Adipocyte (in vitro differentiated cells): ENCODE measurements at regions not wholly inside any gene's neighbourhood (a gene's known extent, or its start where the extent isn't known, plus 50 kb on each side); places are given as distances from the start of the nearest gene placed in this dataset.

Source experiments
- DNase-seq: peaks from one replicate; pipeline ENCODE4 v3.0.0-alpha.2; 2015; ENCODE audit warnings: low read depth
- H3K27me3 ChIP-seq: replicated peaks from 2 replicates; pipeline ENCODE4 v1.7.0; 2013; ENCODE audit warnings: mild to moderate bottlenecking, low read length, moderate library complexity; ENCODE audit not compliant: control insufficient read depth, insufficient read depth
- H3K36me3 ChIP-seq: 2 replicates; pipeline ENCODE4 v1.7.0; 2013; ENCODE audit warnings: low read length, mild to moderate bottlenecking, moderate library complexity; ENCODE audit not compliant: control insufficient read depth, insufficient read depth, severe bottlenecking
- H3K4me1 ChIP-seq: 2 replicates; pipeline ENCODE4 v1.7.0; 2013; ENCODE audit warnings: mild to moderate bottlenecking, low read length, moderate library complexity; ENCODE audit not compliant: control insufficient read depth, insufficient read depth
- H3K4me3 ChIP-seq: 2 replicates; pipeline ENCODE4 v1.7.0; 2013; ENCODE audit warnings: mild to moderate bottlenecking, low read length, moderate library complexity
- H3K9ac ChIP-seq: 2 replicates; pipeline ENCODE4 v1.7.0; 2013; ENCODE audit warnings: mild to moderate bottlenecking, low read length, moderate library complexity
- H3K9me3 ChIP-seq: 2 replicates; pipeline ENCODE4 v1.7.0; 2013; ENCODE audit warnings: mild to moderate bottlenecking, low read length, moderate library complexity; ENCODE audit not compliant: control insufficient read depth

DNA sequence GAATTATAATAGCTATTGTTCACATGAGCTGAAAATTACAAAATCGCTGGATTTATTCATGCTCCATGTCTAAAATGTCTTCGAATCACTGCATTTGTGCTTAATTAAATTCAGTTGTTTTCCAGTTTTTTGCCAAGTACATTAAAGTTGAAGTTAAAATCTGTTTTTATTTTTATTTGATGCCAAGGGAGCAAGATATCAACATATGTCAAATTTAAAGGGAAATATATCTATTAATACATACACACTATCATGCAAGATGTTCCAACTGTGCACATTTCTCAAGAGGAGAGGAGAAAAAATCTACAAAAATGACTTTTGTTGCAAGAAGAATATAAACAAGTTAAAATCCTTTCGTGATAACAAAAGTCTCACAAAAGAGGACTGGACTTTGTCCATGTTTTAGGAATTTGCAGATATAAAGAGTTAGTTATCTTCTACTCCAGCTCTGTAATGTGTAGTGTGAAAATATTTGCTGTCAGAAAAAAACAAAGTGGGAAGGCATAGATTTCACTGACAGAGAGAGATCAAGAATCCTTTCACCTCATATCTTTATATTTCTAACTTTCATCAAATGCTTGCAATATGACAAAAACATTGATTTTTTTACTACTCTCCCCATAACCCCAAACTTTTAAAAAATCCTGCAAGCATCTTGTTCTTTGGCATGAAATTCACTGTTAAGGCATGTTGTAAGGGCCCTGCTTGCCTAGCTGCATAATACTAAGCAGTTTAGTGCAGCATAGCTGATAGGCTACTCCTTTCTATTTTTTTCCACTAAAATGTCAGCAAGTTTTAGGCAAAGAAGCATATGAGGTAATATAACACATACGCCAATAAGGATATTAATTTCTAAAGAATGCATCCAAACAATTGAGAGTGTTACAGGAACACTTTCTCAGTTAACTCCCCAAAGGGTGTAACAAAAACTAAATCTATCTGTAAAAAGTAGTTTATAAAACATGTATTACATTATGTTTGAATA, 340.2 kb upstream of the ADAMTS5 start:
- DNase-seq, result peak; percentile 43
- Histone ChIP-seq H3K36me3 (no peaks in the 10 kb centered on the region), H3K9ac (peak overlapping the region; percentile 83), H3K4me1 (peaks cover 29% of the 10 kb centered on the region), H3K9me3 (no peaks in the 10 kb centered on the region), H3K27me3 (no peaks in the 10 kb centered on the region), H3K4me3 (peak overlapping the region; percentile 43)

DNA sequence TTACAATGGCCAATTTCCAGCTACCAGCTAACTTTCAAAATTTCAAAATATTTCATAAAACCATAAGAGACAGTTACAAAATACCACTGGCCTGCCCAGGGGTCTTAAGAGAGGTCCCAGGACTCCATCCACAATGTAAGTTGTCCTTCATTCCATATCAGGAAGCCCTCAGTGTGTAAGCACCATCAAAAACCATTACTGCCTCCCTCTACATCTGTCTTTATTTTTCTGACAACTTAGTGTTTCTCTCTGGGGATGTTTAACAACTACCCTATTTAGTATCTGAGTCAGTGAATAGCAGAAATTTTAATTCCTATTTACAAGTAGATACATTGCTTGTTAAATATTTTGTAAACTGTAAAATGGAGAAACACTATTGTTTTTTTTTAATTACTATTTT, 339.3 kb upstream of the ADAMTS5 start:
- peak overlapping the region; percentile 83 for H3K9ac ChIP-seq
- H3K9me3 ChIP-seq, result no peaks in the 10 kb centered on the region
- no peaks in the 10 kb centered on the region for H3K36me3 ChIP-seq
- DNase-seq, result no peak
- no peaks in the 10 kb centered on the region for H3K27me3 ChIP-seq
- H3K4me3 ChIP-seq, result peak overlapping the region; percentile 43
- peaks cover 36% of the 10 kb centered on the region for H3K4me1 ChIP-seq

DNA sequence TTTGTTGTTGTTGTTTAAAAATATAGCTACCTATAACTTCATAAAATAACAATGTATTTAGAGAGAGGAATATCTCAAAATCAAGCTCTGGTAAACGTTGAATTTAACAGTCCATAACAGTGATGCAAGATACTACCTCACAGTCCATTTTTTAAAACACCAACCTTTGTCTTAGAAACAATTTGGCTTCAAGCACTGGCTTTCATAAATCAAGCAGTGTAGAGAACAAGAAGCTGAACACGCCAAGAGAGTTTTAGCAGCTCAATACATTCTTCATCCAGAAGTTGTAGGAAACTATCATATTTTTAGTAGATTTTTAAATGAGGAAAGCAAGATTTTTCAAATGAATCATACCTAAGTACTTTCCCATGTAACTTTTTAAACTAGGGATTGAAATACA, 334.3 kb upstream of the ADAMTS5 start:
- peaks cover 27% of the 10 kb centered on the region for H3K4me1 ChIP-seq
- no peaks in the 10 kb centered on the region for H3K27me3 ChIP-seq
- no peak overlapping the region for H3K4me3 ChIP-seq
- DNase-seq, result no peak
- no peaks in the 10 kb centered on the region for H3K9me3 ChIP-seq
- peak overlapping the region; percentile 63 for H3K9ac ChIP-seq
- no peaks in the 10 kb centered on the region for H3K36me3 ChIP-seq

DNA sequence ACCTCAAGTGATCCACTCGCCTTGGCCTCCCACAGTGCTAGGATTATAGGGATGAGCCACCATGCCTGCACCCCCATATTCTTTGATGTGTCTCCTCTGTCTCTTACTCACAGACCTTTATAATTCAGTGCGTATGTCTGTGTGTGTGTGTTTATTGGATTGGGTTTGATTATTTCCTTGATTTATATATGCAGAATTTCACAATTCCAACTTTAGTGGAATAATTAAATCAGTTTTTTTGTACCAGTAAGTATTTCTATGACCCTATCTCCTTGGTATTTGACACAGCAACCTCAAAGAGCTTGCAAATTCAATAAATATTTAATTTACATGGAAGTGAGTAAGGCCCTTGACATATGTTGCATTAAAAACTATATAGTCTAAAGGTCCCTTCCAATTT, 333.9 kb upstream of the ADAMTS5 start:
- Histone ChIP-seq H3K27me3 (no peaks in the 10 kb centered on the region), H3K36me3 (no peaks in the 10 kb centered on the region), H3K9ac (peak overlapping the region; percentile 63), H3K4me1 (peaks cover 22% of the 10 kb centered on the region), H3K4me3 (no peak overlapping the region), H3K9me3 (no peaks in the 10 kb centered on the region)
- DNase-seq, result peak; percentile 35

DNA sequence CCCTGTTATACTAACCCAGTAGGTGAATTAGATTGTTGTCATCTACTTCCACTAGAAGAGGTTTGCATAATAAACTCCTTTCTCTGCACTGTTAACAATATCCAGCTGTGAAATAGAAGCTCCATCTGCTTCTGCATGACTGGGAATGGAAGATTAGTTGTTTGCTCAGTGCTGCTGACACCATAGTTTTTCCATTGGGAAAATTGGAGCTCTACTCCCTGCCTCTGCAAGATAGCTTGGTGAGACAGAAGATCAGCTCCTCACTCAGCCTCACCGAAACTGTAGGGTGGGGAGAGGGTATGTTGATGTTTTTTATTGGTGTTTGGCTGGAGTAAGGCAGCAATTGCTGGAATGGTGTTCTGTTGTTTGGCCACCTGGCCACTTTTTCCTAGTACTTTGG, 331.6 kb upstream of the ADAMTS5 start:
- no peaks in the 10 kb centered on the region for H3K36me3 ChIP-seq
- no peak for DNase-seq
- no peaks in the 10 kb centered on the region for H3K9me3 ChIP-seq
- H3K4me3 ChIP-seq, result no peak overlapping the region
- H3K9ac ChIP-seq, result no peak overlapping the region
- H3K27me3 ChIP-seq, result no peaks in the 10 kb centered on the region
- peaks cover 18% of the 10 kb centered on the region for H3K4me1 ChIP-seq

DNA sequence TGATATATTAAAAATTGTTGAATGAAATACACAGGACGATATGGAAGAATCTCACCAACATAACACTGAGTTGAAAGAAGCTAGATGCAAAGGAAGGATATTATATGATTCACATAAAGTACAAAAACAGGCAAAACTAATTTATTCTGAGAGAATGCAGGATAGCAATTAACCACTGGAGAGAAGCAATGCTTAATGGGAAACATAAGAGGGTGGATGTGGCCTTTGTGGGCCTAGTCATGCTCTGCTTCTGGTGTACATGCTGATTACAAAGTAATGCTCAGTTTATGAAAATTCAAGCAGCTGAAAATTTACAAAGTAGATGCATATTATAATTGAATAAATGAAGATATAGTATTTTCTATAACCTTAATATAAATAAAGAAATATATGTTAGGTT, 326.4 kb upstream of the ADAMTS5 start:
- H3K4me3 ChIP-seq, result no peak overlapping the region
- H3K27me3 ChIP-seq, result no peaks in the 10 kb centered on the region
- no peak for DNase-seq
- no peak overlapping the region for H3K9ac ChIP-seq
- no peaks in the 10 kb centered on the region for H3K36me3 ChIP-seq
- H3K9me3 ChIP-seq, result no peaks in the 10 kb centered on the region
- peaks cover 15% of the 10 kb centered on the region for H3K4me1 ChIP-seq

DNA sequence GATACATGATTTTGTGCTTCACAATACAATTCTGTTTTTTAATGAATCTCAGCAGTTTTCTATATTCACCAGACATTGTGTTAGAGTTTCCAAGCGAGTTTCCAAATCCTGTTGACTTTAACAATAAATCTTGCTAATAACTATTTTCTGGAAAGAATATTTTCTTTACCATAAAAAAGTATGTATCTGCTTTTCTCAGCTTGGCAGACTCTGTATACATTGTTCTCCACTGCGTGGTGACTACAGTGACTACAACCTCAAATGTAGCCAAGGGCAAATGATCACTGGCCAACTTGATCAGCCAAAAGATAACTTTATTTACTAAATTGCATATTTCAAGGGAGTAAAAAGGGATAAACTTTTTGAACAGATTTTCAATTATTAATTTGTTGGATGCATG, 325.9 kb upstream of the ADAMTS5 start:
- Histone ChIP-seq H3K4me1 (peaks cover 15% of the 10 kb centered on the region), H3K36me3 (no peaks in the 10 kb centered on the region), H3K9me3 (no peaks in the 10 kb centered on the region), H3K9ac (no peak overlapping the region), H3K4me3 (no peak overlapping the region), H3K27me3 (no peaks in the 10 kb centered on the region)
- no peak for DNase-seq

DNA sequence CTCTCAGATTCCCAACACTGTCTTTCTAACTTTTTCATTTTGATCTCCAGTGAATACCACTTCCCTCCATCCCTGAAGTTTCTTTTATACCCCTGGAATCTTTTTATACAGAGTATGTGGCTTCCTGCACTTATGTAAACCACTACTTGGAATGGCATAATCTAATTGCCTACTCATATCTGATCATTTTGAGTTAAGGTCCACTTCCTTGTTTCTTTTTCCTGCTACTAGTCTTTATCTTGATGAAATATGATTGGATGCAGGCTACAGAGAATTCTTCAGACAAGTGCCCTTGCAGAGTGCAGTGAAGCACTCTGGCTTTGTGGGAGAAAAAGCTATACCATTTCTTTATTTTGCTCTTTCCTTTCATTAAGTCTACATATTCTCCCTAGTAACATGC, 325.3 kb upstream of the ADAMTS5 start:
- Histone ChIP-seq H3K9me3 (no peaks in the 10 kb centered on the region), H3K4me1 (peaks cover 15% of the 10 kb centered on the region)

DNA sequence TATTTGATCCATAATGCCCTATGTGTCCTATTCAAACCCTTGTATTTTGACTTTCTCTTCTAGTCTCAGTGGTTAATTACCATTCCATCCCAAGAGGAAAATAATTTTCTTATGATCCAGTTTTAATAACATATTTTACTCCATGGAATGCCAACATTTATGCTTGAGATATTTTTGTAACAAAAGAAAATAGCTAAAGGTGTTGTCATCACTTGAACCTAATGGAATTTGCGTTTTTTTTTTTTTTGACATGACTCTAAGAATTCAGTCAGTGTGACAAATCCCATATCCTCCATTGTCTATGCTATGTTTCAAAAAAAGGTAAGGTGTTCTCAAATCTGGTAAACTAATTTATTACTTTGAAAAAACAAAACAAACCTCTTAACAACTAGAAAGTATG, 324.1 kb upstream of the ADAMTS5 start:
- no peaks in the 10 kb centered on the region for H3K36me3 ChIP-seq
- no peaks in the 10 kb centered on the region for H3K27me3 ChIP-seq
- H3K9me3 ChIP-seq, result no peaks in the 10 kb centered on the region
- peaks cover 15% of the 10 kb centered on the region for H3K4me1 ChIP-seq
- peak; percentile 30 for DNase-seq
- no peak overlapping the region for H3K4me3 ChIP-seq
- no peak overlapping the region for H3K9ac ChIP-seq

More for the DNA sequence above, 325.3 kb upstream of the ADAMTS5 start:
- H3K4me3 ChIP-seq, result no peak overlapping the region
- H3K36me3 ChIP-seq, result no peaks in the 10 kb centered on the region
- DNase-seq, result no peak
- no peak overlapping the region for H3K9ac ChIP-seq
- H3K27me3 ChIP-seq, result no peaks in the 10 kb centered on the region

DNA sequence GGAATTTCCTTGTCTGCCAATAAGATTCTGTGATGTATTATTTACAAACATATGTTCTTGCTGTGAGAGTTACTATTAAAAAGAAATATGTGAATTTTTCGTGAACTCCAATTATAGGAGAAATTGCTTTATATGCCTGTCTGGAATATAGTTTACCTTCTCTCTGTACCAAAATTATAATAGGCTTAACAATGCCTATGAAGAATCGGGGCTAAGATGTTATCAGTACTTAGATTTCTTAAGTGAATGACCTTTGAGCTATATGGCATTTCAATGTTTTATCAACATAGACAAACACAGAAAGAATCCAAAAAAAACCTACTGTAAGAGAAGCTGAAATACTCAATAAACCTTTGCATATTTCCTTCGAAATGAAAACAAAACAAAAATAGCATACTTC, 323.1 kb upstream of the ADAMTS5 start:
- peak overlapping the region; percentile 58 for H3K9ac ChIP-seq
- no peaks in the 10 kb centered on the region for H3K27me3 ChIP-seq
- DNase-seq, result peak; percentile 34
- peaks cover 15% of the 10 kb centered on the region for H3K4me1 ChIP-seq
- H3K4me3 ChIP-seq, result no peak overlapping the region
- no peaks in the 10 kb centered on the region for H3K9me3 ChIP-seq
- H3K36me3 ChIP-seq, result no peaks in the 10 kb centered on the region

DNA sequence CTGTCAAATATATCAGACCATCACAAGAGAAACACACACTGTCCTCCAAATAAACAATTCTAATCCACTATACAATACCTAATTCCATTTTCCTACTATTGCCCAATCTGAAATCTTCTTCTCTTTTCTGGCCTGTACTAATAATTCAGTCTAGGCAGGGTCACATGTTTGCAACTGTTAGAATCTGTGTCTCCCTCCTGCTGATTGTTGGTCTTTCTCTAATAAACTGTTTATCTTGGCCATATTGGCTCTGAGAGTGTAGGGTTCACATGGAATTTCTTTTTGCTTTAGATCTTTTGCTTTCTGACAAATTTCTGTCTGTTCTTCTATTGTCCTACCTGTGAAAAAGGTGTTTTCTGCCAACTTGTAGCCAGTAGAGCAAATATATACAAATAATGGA, 319.9 kb upstream of the ADAMTS5 start:
- peaks cover 15% of the 10 kb centered on the region for H3K4me1 ChIP-seq
- H3K36me3 ChIP-seq, result no peaks in the 10 kb centered on the region
- H3K4me3 ChIP-seq, result no peak overlapping the region
- no peaks in the 10 kb centered on the region for H3K9me3 ChIP-seq
- no peaks in the 10 kb centered on the region for H3K27me3 ChIP-seq
- no peak overlapping the region for H3K9ac ChIP-seq
- DNase-seq, result no peak
